HepG2 (cell line): ENCODE measurements at regions not wholly inside any gene's neighbourhood (a gene's known extent, or its start where the extent isn't known, plus 50 kb on each side); places are given as distances from the start of the nearest gene placed in this dataset.

Source experiments
- ATAC-seq: fragments of 200-7000 bp; cut with Tn5 transposase; 3 replicates; pipeline ENCODE4 v1.9.1; 2020; ENCODE audit warnings: mild to moderate bottlenecking, moderate library complexity
- BruUV-seq: library from RNA; stranded (reverse); fragments of 400-500 nt; replicated peaks from 2 replicates; lab custom pipeline; 2021; lab: Mats Ljungman, UMichigan
- CTCF ChIA-PET: fragments of 300-600 bp; formaldehyde crosslinking; extraction: SDS; loops from one replicate; lab custom pipeline; 2021; ENCODE audit warnings: low total read pairs, inconsistent platforms, low intra/inter-chr PET ratio; lab: Yijun Ruan, JAX
- POLR2A ChIA-PET: fragments of 350-600 bp; sonication (Branson Sonifier 250); formaldehyde crosslinking; loops from one replicate; lab custom pipeline; 2020; ENCODE audit warnings: antibody characterized with exemption, inconsistent platforms; lab: Yijun Ruan, JAX
- DNase-seq: peaks from one replicate; pipeline ENCODE4 v3.0.0-alpha.2; 2015; ENCODE audit warnings: low spot score
- FAIRE-seq: peaks from 3 replicates; lab custom pipeline; 2011; peaks lifted over from hg19 to GRCh38; lab: Jason Lieb, UNC
- H2AFZ ChIP-seq: one replicate; pipeline ENCODE4 v1.6.1; 2011; ENCODE audit warnings: low read length, inconsistent platforms
- H3K27ac ChIP-seq: fragments of 300-600 bp; 3 replicates; pipeline ENCODE4 v1.8.0; 2011; ENCODE audit warnings: mixed run types, mild to moderate bottlenecking, mixed read lengths, low read length, inconsistent platforms; ENCODE audit not compliant: insufficient read depth; ENCODE audit errors: extremely low read length
- H3K27me3 ChIP-seq, 2 experiments: fragments of 200-600 bp in 1 of 2; 2 replicates in 1 of 2; 3 replicates in 1 of 2; pipeline versions ENCODE4 v1.6.0 to v1.8.0; 2011; ENCODE audit warnings: low read length in 2 of 2, mild to moderate bottlenecking in 2 of 2, moderate library complexity in 2 of 2, inconsistent platforms in 1 of 2; ENCODE audit not compliant: insufficient read depth in 2 of 2, control insufficient read depth in 1 of 2
- H3K36me3 ChIP-seq, 2 experiments: fragments of 200-600 bp in 1 of 2; replicated peaks in 1 of 2; 2 replicates in 1 of 2; 3 replicates in 1 of 2; pipeline versions ENCODE4 v1.5.1 to v1.8.0; 2011; ENCODE audit warnings: low read length in 2 of 2, inconsistent platforms in 1 of 2; ENCODE audit not compliant: insufficient read depth in 2 of 2, control insufficient read depth in 1 of 2
- H3K4me1 ChIP-seq: 2 replicates; pipeline ENCODE4 v1.5.1; 2012; ENCODE audit warnings: low read length, inconsistent platforms; ENCODE audit not compliant: insufficient read depth
- H3K4me2 ChIP-seq: 2 replicates; pipeline ENCODE4 v1.6.0; 2011; ENCODE audit warnings: low read depth, low read length, inconsistent platforms
- H3K4me3 ChIP-seq, 3 experiments: fragments of 200-600 bp in 1 of 3; sonication (generic), shearing (Covaris generic) in 1 of 3; replicated peaks in 1 of 3; 2 replicates each; pipeline ENCODE4 v1.5.1; 2011 to 2016; ENCODE audit warnings: low read length in 3 of 3, inconsistent platforms in 2 of 3, low read depth in 2 of 3, mild to moderate bottlenecking in 2 of 3, control low read depth in 1 of 3, mixed read lengths in 1 of 3; ENCODE audit not compliant: insufficient read depth in 1 of 3
- H3K79me2 ChIP-seq: one replicate; pipeline ENCODE4 v1.6.1; 2011; ENCODE audit warnings: low read length, inconsistent platforms; ENCODE audit not compliant: insufficient read depth
- H3K9ac ChIP-seq: 2 replicates; pipeline ENCODE4 v1.6.0; 2011; ENCODE audit warnings: mild to moderate bottlenecking, low read depth, low read length, inconsistent platforms; ENCODE audit not compliant: insufficient read depth
- H3K9me3 ChIP-seq: 2 replicates; pipeline ENCODE4 v1.5.1; 2012; ENCODE audit warnings: mild to moderate bottlenecking, low read length
- H4K20me1 ChIP-seq: 2 replicates; pipeline ENCODE4 v1.6.0; 2011; ENCODE audit warnings: inconsistent platforms, mild to moderate bottlenecking, low read length, moderate library complexity; ENCODE audit not compliant: insufficient read depth
- KLF12 ChIP-seq: sonication (generic); formaldehyde crosslinking; IDR thresholded peaks from 2 replicates; pipeline ENCODE4 v1.4.0; 2020; ENCODE audit warnings: missing genetic modification reagents, borderline replicate concordance
- MAFF ChIP-seq: IDR thresholded peaks from 2 replicates; pipeline ENCODE4 v1.6.1; 2011; ENCODE audit warnings: low read depth, low read length, improper control_type of control experiment
- NBN ChIP-seq: fragments of 450-650 bp; conservative IDR thresholded peaks from 2 replicates; pipeline ENCODE4 v1.6.1; 2017
- SKIL ChIP-seq: sonication (generic); formaldehyde crosslinking; IDR thresholded peaks from 2 replicates; pipeline ENCODE4 v1.8.0; 2022; ENCODE audit warnings: missing genetic modification reagents, mild to moderate bottlenecking, moderate library complexity, borderline replicate concordance
- ZNF607 ChIP-seq: sonication (generic); formaldehyde crosslinking; IDR thresholded peaks from 2 replicates; pipeline ENCODE4 v1.5.1; 2020; ENCODE audit warnings: missing genetic modification reagents, mild to moderate bottlenecking, borderline replicate concordance
- WGBS: methylation state at CpG from one replicate; pipeline ENCODE4 v1.1.6; 2017; ENCODE audit warnings: low lambda C conversion rate; 5-methylcytosine and 5-hydroxymethylcytosine counted together
- in situ Hi-C: cut with HindIII; loops from 2 replicates; pipeline ENCODE4 v1.10.0; 2017; ENCODE audit warnings: low pct_unique_long_range_greater_than_20kb; ENCODE audit not compliant: extremely low pct_ligation_motif_present
- intact Hi-C: fragments of 100-400 bp; cut with micrococcal nuclease; formaldehyde crosslinking; loops from one replicate; pipeline ENCODE4 v1.10.0; 2022; ENCODE audit not compliant: unreplicated experiment
- TF ChIP-seq, protein P1 (sequence below): sonication (generic); formaldehyde crosslinking; IDR thresholded peaks from 2 replicates; pipeline ENCODE4 v1.4.0; 2020; ENCODE audit warnings: mild to moderate bottlenecking, missing genetic modification reagents, borderline replicate concordance

- no peak overlapping the region for H3K9ac ChIP-seq
- H3K27me3 ChIP-seq = peaks cover 1 to 28% of the 10 kb centered on the region in 2 experiments; a peak in 3 of 5 replicates
- no peaks in the 10 kb centered on the region for H4K20me1 ChIP-seq
- no peaks in the 10 kb centered on the region for H3K4me1 ChIP-seq
- H3K9me3 ChIP-seq = no peaks in the 10 kb centered on the region
- CTCF ChIA-PET = no interaction called here
- no peak overlapping the region for H3K4me3 ChIP-seq
- no peak overlapping the region for H3K27ac ChIP-seq
- BruUV-seq = no TSS peak
- DNase-seq = no peak
- H3K79me2 ChIP-seq = no peaks in the 10 kb centered on the region
- ATAC-seq = no peak
- H3K36me3 ChIP-seq = no peaks in the 10 kb centered on the region
- POLR2A ChIA-PET = no interaction called here
- H3K4me2 ChIP-seq = no peak overlapping the region
- in situ Hi-C loops = no loop called here
- TF ChIP-seq NBN (no peak), SKIL (CRISPR knock-in tag) (no peak), KLF12 (CRISPR knock-in tag) (no peak), MAFF (no peak), ZNF607 (CRISPR knock-in tag) (no peak)
- TF ChIP-seq, protein P1, sequence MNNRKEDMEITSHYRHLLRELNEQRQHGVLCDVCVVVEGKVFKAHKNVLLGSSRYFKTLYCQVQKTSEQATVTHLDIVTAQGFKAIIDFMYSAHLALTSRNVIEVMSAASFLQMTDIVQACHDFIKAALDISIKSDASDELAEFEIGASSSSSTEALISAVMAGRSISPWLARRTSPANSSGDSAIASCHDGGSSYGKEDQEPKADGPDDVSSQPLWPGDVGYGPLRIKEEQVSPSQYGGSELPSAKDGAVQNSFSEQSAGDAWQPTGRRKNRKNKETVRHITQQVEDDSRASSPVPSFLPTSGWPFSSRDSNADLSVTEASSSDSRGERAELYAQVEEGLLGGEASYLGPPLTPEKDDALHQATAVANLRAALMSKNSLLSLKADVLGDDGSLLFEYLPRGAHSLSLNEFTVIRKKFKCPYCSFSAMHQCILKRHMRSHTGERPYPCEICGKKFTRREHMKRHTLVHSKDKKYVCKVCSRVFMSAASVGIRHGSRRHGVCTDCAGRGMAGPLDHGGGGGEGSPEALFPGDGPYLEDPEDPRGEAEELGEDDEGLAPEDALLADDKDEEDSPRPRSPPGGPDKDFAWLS (CRISPR knock-in tag) = no peak
- TF ChIP-seq, all 625 proteins: peak for 0
- WGBS = 11% methylated on average over 1 of the region's 2 CpGs
- intact Hi-C loops = no loop called here
- no peak overlapping the region for H2AFZ ChIP-seq
- FAIRE-seq = no peak
Observed at GRCh38 chr5:133878236-133878555, 90.2 kb downstream of the C5orf15 start.
